ENCODE measurements at regions not wholly inside any gene's neighbourhood (a gene's known extent, or its start where the extent isn't known, plus 50 kb on each side); places are given as distances from the start of the nearest gene placed in this dataset.

GRCh38 chr6:19465256-19465655 is 371.9 kb upstream of the ID4 start:
- TF ChIP-seq CTCF (IDR thresholded peaks at IDR 0.05; ENCODE audit: low read depth, low read length, poor library complexity, severe bottlenecking) (no peak), EZH2phosphoT487 (IDR thresholded peaks at IDR 0.05; ENCODE audit: borderline replicate concordance, low read length) (no peak)
